H1 (cell line): ENCODE measurements at regions not wholly inside any gene's neighbourhood (a gene's known extent, or its start where the extent isn't known, plus 50 kb on each side); places are given as distances from the start of the nearest gene placed in this dataset.

Experiments
- CBX8 ChIP-seq: fragments of 300-800, 300-1000 bp; sonication (generic); IDR thresholded peaks from 2 replicates; pipeline ENCODE4 v1.7.1; 2016; ENCODE audit warnings: low read depth, low read length, borderline replicate concordance
- CTCF ChIP-seq, 3 experiments: IDR thresholded peaks; 1 replicate in 2 of 3; 2 replicates in 1 of 3; pipeline versions ENCODE4 v1.5.1 to v1.6.1; 2011; ENCODE audit warnings: low read length in 3 of 3, mild to moderate bottlenecking in 3 of 3, inconsistent platforms in 2 of 3, low read depth in 1 of 3, moderate library complexity in 1 of 3; ENCODE audit not compliant: insufficient read depth in 1 of 3; ENCODE audit errors: control extremely low read depth in 1 of 3
- POLR2A ChIP-seq, 2 experiments: IDR thresholded peaks; 1 replicate in 1 of 2; 2 replicates in 1 of 2; pipeline ENCODE4 v1.6.1; 2011; ENCODE audit warnings: low read depth in 2 of 2, low read length in 2 of 2, mild to moderate bottlenecking in 2 of 2; ENCODE audit errors: control extremely low read depth in 1 of 2

DNA sequence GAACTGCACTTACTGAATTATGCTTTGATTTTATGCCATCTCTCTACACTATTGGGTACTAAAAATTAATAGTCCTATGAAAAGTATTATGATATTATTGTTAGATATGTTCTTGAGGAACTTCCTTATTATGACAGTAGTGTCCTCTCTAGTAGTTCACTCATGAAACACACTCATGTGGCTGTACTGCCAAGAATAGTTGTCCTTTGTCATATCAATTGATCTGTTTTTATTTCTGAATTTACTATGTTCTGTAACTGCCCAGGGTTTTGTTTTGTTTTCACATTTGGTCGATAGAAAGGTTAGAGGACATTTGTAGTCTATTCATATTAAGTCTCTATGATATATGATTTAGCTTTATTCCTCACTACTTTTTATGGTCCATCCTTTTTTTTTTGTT lies 215.2 kb downstream of the PPARGC1A start:
- TF ChIP-seq CTCF (IDR thresholded peaks at IDR 0.05; ENCODE audit: control extremely low read depth in 1 of 3, insufficient read depth in 1 of 3, low read depth in 1 of 3, low read length in 3 of 3) (no peak), CBX8 (no peak), POLR2A (IDR thresholded peaks at IDR 0.05; ENCODE audit: control extremely low read depth in 1 of 2, low read depth in 2 of 2, low read length in 2 of 2) (no peak)
